Activated naive CD4-positive, alpha-beta T cell treated with anti-CD3 and anti-CD28 coated beads, Interleukin-2, amount 50 U/mL, for 72 hours (primary cell): ENCODE measurements at regions not wholly inside any gene's neighbourhood (a gene's known extent, or its start where the extent isn't known, plus 50 kb on each side); places are given as distances from the start of the nearest gene placed in this dataset.

ENCODE experiments used
- ATAC-seq, 2 donors: fragments of 150-1000 bp; cut with Tn5 transposase; 2 replicates each; pipeline ENCODE4 v1.10.0; 2021; ENCODE audit warnings: mild to moderate bottlenecking in 2 of 2, moderate library complexity in 2 of 2
- DNase-seq, 2 donors: peaks; one replicate each; pipeline ENCODE4 v3.0.0; 2021 to 2022; ENCODE audit warnings: low spot score in 2 of 2
- H3K27ac Mint-ChIP-seq, 2 donors: one replicate each; pipeline ENCODE4 v1.8.0; 2022; ENCODE audit warnings: mild to moderate bottlenecking in 2 of 2, mixed read lengths in 2 of 2
- H3K36me3 Mint-ChIP-seq, 2 donors: one replicate each; pipeline ENCODE4 v1.8.0; 2022; ENCODE audit warnings: mixed read lengths in 2 of 2
- H3K9me3 Mint-ChIP-seq, 2 donors: one replicate each; pipeline ENCODE4 v1.8.0; 2022; ENCODE audit warnings: mixed read lengths in 2 of 2

GRCh38 chr16:6356911-6357310 is 975.7 kb upstream of the RBFOX1 start:
- DNase-seq = no peak
- ATAC-seq = no peak
- peaks cover 10 to 15% of the 10 kb centered on the region in 2 donors for H3K9me3 Mint-ChIP-seq
- H3K36me3 Mint-ChIP-seq = peaks cover 0 to 6% of the 10 kb centered on the region in 2 donors
- no peak overlapping the region for H3K27ac Mint-ChIP-seq

DNA sequence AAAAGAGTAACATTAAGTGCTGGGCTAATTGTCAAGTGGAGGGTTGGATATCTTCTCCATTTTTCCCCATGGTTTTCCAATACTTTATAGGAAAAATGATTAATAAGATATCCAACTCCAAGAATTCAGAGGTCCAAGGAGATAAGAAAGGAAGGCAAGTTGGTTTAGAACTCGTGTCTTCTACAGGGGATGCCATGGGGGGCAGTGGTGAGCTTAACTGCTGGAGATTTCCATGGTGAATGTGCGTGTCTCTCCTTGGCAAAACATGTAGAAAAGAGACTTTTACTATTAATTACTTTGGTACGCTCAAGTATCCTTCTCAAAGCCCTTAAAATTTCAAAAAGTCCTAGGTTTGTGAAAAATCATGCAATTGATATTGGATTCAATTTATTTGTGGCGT is 982.9 kb upstream of the RBFOX1 start:
- DNase-seq (no peak), ATAC-seq (no peak)
- H3K9me3 Mint-ChIP-seq = peaks cover 19 to 22% of the 10 kb centered on the region in 2 donors
- H3K27ac Mint-ChIP-seq = no peak overlapping the region
- peaks cover 0 to 14% of the 10 kb centered on the region in 2 donors for H3K36me3 Mint-ChIP-seq

- DNase-seq (no peak), ATAC-seq (no peak)
- Mint-ChIP-seq H3K27ac (no peak overlapping the region), H3K9me3 (peaks cover 18 to 21% of the 10 kb centered on the region in 2 donors), H3K36me3 (peaks cover 0 to 9% of the 10 kb centered on the region in 2 donors)
Observed at GRCh38 chr16:6345090-6345489, 987.6 kb upstream of the RBFOX1 start.

GRCh38 chr16:6343157-6343556 is 989.5 kb upstream of the RBFOX1 start:
- DNase-seq (no peak), ATAC-seq (no peak)
- Mint-ChIP-seq H3K27ac (no peak overlapping the region), H3K36me3 (peaks cover 0 to 5% of the 10 kb centered on the region in 2 donors), H3K9me3 (peaks cover 17 to 31% of the 10 kb centered on the region in 2 donors)

DNA sequence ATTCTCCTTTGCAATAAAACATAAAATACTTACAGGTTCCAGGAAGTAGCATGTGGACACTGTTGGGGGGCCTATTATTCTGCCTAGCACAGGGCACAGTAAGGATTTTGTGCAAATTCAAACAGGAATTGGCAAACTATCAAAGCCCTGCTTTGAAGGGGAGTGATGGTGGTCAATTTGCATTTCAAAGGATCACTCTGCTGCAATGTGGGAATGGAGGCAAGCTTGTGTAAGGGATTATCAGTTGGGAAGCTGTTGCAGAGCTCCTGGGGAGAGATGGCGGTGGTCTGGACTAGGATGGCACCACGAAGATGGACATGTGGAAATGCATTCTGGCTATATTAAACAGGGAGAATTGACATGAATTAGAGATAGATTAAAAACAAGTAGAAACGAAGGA is 990.7 kb upstream of the RBFOX1 start:
- no peak for ATAC-seq
- H3K9me3 Mint-ChIP-seq = peaks cover 13 to 30% of the 10 kb centered on the region in 2 donors
- DNase-seq = no peak
- no peak overlapping the region for H3K27ac Mint-ChIP-seq
- H3K36me3 Mint-ChIP-seq = no peaks in the 10 kb centered on the region

- Mint-ChIP-seq H3K36me3 (peaks cover 0 to 8% of the 10 kb centered on the region in 2 donors), H3K27ac (no peak overlapping the region), H3K9me3 (peaks cover 12 to 20% of the 10 kb centered on the region in 2 donors)
- DNase-seq (peak in 1 of 2 donors; percentile 2), ATAC-seq (no peak)
Observed at GRCh38 chr16:6335072-6335471, 997.6 kb upstream of the RBFOX1 start.

DNA sequence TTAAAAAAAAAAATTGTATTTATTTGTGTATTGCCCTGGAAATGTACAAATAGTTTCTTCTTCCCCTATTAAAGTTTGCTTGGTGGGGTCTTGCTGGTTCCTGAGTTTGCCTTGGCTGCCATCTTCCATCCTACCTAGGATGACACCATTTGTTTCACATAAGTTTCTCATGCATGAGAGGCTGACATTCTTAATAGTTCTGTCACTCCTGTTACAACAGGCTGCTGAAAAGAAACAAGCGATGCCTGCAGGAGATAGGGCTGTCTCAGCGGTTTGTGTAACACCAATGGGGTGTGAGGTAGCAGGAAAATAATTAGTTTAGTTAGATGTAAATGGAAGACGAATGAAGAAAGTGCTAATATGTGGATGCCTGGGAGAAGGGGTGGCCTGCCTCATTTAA is 1000.9 kb upstream of the RBFOX1 start:
- no peak for DNase-seq
- Mint-ChIP-seq H3K36me3 (peaks cover 0 to 17% of the 10 kb centered on the region in 2 donors), H3K9me3 (peaks cover 17 to 20% of the 10 kb centered on the region in 2 donors), H3K27ac (no peak overlapping the region)
- ATAC-seq = no peak

- no peaks in the 10 kb centered on the region for H3K36me3 Mint-ChIP-seq
- peaks cover 14 to 18% of the 10 kb centered on the region in 2 donors for H3K9me3 Mint-ChIP-seq
- no peak overlapping the region for H3K27ac Mint-ChIP-seq
- no peak for DNase-seq
- ATAC-seq = no peak
Observed at GRCh38 chr16:6317934-6318333, 1014.7 kb upstream of the RBFOX1 start.

DNA sequence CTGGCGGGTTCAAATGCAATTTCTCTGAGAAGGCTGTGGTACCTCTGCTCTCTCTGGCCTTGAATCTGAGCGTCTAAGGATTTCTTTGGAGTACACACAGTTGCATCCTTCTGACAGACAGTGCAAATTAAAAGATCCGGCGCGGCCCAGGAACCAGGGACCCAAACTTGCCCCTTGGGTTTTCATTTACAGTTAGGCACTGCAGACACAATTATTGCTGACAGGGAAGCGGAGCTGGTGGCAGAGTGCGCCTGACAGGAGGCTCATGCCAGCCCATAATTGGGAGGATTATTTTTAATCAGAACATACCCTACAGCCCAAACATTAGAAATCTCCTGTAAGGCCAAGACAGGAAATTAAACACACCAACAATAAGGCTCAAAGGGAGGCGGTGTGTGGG is 1023.4 kb upstream of the RBFOX1 start:
- no peak for DNase-seq
- H3K36me3 Mint-ChIP-seq = peaks cover 5% of the 10 kb centered on the region in 2 donors
- H3K27ac Mint-ChIP-seq = no peak overlapping the region
- no peak for ATAC-seq
- H3K9me3 Mint-ChIP-seq = peaks cover 5 to 15% of the 10 kb centered on the region in 2 donors

DNA sequence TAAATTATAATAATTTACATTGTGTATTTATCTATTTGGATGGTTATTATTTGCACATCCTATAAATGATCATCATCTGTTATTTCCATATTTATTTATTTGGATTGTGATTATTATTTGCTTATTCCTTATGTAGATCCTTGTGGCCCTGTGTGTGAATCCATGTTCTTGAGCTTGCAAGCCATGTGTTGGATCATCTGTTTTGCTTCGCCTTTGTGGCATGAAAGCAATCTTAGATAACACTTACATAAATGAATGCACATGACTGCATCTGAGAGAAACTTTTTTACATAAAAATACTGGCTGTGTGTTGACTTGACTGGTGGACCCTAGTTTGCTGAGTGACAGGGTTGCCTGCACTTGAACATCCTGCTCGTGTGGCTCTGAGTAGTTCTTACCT is 1024.5 kb upstream of the RBFOX1 start:
- DNase-seq (no peak), ATAC-seq (no peak)
- Mint-ChIP-seq H3K36me3 (peaks cover 5% of the 10 kb centered on the region in 2 donors), H3K9me3 (peaks cover 4 to 15% of the 10 kb centered on the region in 2 donors), H3K27ac (no peak overlapping the region)

GRCh38 chr16:6300523-6300922 is 1032.1 kb upstream of the RBFOX1 start:
- ATAC-seq (no peak), DNase-seq (no peak)
- no peak overlapping the region for H3K27ac Mint-ChIP-seq
- peaks cover 4 to 15% of the 10 kb centered on the region in 2 donors for H3K36me3 Mint-ChIP-seq
- H3K9me3 Mint-ChIP-seq = peaks cover 21 to 34% of the 10 kb centered on the region in 2 donors

- no peak for ATAC-seq
- Mint-ChIP-seq H3K27ac (no peak overlapping the region), H3K36me3 (peaks cover 0 to 12% of the 10 kb centered on the region in 2 donors), H3K9me3 (peaks cover 20 to 28% of the 10 kb centered on the region in 2 donors)
- DNase-seq = no peak
Observed at GRCh38 chr16:6297666-6298410, 1034.8 kb upstream of the RBFOX1 start.

GRCh38 chr16:6286176-6286575 is 1046.5 kb upstream of the RBFOX1 start:
- H3K27ac Mint-ChIP-seq = no peak overlapping the region
- peaks cover 17 to 23% of the 10 kb centered on the region in 2 donors for H3K9me3 Mint-ChIP-seq
- DNase-seq = no peak
- H3K36me3 Mint-ChIP-seq = peaks cover 0 to 2% of the 10 kb centered on the region in 2 donors
- ATAC-seq = no peak

DNA sequence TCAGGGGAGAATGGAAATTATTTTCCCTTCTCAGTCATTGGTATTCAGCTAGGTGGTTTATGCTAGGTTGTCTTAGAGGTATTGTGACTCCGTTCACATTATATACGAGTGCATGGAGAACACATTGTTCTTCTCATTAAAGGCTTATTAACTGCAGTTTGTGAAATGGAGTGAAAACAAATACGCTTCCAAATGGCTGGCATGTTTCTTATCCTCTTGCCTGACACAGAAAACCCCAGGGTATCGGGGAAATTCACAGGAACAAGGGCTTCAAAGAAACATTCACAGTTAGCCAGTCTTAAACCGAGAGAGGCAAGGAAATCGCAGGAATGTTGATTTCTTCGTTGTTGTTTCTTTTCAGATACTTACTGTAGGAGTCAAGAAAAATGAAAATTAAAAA is 1047.9 kb upstream of the RBFOX1 start:
- no peak for DNase-seq

DNA sequence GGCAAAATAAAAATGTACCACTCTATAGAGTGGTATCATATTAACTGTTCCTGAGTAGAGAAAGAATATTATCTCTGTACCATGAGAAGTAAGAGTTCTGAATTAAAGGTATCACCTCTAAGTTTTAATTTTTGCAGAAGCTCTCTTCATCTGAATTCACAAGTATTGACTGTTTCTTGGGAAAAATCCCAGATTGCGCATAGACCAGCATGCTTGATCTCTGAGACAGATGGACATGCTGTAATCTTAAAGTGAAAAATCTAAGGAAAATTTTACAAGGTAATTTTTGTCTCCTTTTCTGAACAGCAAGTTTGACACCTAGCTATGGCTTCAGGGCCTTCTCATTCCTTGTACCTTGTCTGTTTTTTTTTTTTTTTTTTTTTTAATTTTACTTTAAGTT is 1050.7 kb upstream of the RBFOX1 start:
- H3K27ac Mint-ChIP-seq = no peak overlapping the region
- no peak for ATAC-seq
- peaks cover 9 to 24% of the 10 kb centered on the region in 2 donors for H3K9me3 Mint-ChIP-seq
- peaks cover 0 to 4% of the 10 kb centered on the region in 2 donors for H3K36me3 Mint-ChIP-seq
- no peak for DNase-seq

More for the DNA sequence above, 1047.9 kb upstream of the RBFOX1 start:
- no peak for ATAC-seq
- peaks cover 0 to 4% of the 10 kb centered on the region in 2 donors for H3K36me3 Mint-ChIP-seq
- H3K27ac Mint-ChIP-seq = no peak overlapping the region
- peaks cover 9 to 23% of the 10 kb centered on the region in 2 donors for H3K9me3 Mint-ChIP-seq

GRCh38 chr16:6281274-6281673 is 1051.4 kb upstream of the RBFOX1 start:
- ATAC-seq = no peak
- Mint-ChIP-seq H3K27ac (no peak overlapping the region), H3K9me3 (peaks cover 6 to 23% of the 10 kb centered on the region in 2 donors), H3K36me3 (peaks cover 0 to 4% of the 10 kb centered on the region in 2 donors)
- no peak for DNase-seq

DNA sequence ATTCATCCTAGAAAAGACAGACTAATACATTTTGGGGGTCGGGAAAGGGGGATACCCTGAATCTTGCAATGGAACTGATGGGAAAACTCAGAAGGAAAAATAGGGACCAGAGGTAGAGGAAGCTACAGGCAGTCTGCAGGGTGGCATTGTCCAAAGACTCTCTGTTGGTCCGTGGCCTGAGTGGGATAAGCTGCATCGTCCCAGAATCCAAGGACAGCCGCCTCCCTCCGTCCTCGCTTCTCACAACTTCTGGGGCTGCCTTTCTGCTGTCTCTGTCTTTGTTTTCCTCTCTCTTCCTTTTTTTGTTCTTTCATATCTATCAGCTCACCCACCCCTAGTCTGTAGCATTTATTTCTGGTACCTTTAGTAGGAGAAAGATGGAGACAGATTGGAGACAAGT is 1052.6 kb upstream of the RBFOX1 start:
- Mint-ChIP-seq H3K27ac (no peak overlapping the region), H3K36me3 (peaks cover 0 to 4% of the 10 kb centered on the region in 2 donors), H3K9me3 (peaks cover 9 to 19% of the 10 kb centered on the region in 2 donors)
- DNase-seq (no peak), ATAC-seq (no peak)

DNA sequence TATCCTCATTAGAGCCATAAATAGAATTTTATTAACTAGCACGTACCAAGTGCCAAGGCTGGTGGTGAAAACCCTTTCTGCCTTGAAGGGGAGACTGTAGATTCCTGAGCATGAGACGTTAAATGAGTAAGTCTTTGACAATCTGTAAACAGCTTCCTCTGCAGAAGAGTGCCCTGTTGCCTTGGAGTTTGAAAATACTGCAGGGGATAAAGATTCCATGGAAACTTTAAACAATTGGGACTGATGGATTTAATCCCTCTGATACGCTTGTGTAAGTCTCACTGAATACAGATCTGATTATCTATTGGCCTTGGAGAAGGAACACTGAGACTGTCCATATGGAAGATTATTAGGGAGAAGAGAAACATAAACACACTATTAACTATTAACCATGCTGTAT is 1053.4 kb upstream of the RBFOX1 start:
- H3K36me3 Mint-ChIP-seq = peaks cover 0 to 4% of the 10 kb centered on the region in 2 donors
- H3K9me3 Mint-ChIP-seq = peaks cover 9 to 24% of the 10 kb centered on the region in 2 donors
- H3K27ac Mint-ChIP-seq = no peak overlapping the region
- ATAC-seq (no peak), DNase-seq (no peak)
